Natural killer cell treated with Interleukin-12 subunit alpha and Interleukin-12 subunit beta and Interleukin-15 and Interleukin-18, amount 100 ng/mL, for 72 hours (primary cell): ENCODE measurements at regions not wholly inside any gene's neighbourhood (a gene's known extent, or its start where the extent isn't known, plus 50 kb on each side); places are given as distances from the start of the nearest gene placed in this dataset.
A peak's percentile ranks its signal among the peaks of the same experiment; 100 is the strongest.
"Not testable (repeated sequence)": the region's sequence is repeated elsewhere in the genome, so short reads cannot be mapped to it uniquely, and the experiment has no call there.

ENCODE experiments used
- ATAC-seq, 2 donors: fragments of 150-1000 bp; cut with Tn5 transposase in 1 of 2; sonication (Bioruptor Pico), chemical (Tn5 transposase) in 1 of 2; 2 replicates each; pipeline ENCODE4 v1.10.0; 2021
- DNase-seq: peaks from one replicate; pipeline ENCODE4 v3.0.0; 2022; ENCODE audit warnings: low spot score
- H3K27ac Mint-ChIP-seq, 2 donors: 1 replicate in 1 of 2; 2 replicates in 1 of 2; pipeline ENCODE4 v1.8.0; 2022; ENCODE audit warnings: mixed read lengths in 2 of 2, mild to moderate bottlenecking in 1 of 2, moderate library complexity in 1 of 2
- H3K27me3 Mint-ChIP-seq, 2 donors: 1 replicate in 1 of 2; 2 replicates in 1 of 2; pipeline ENCODE4 v1.8.0; 2022; ENCODE audit warnings: mixed read lengths in 2 of 2
- H3K36me3 Mint-ChIP-seq: one replicate; pipeline ENCODE4 v1.8.0; 2022; ENCODE audit warnings: mixed read lengths
- H3K4me1 Mint-ChIP-seq, 2 donors: 1 replicate in 1 of 2; 2 replicates in 1 of 2; pipeline ENCODE4 v1.8.0; 2022; ENCODE audit warnings: low read depth in 2 of 2, mixed read lengths in 2 of 2, mild to moderate bottlenecking in 1 of 2
- H3K4me3 Mint-ChIP-seq: one replicate; pipeline ENCODE4 v1.8.0; 2022; ENCODE audit warnings: mixed read lengths
- H3K9me3 Mint-ChIP-seq: 2 replicates; pipeline ENCODE4 v1.8.0; 2022; ENCODE audit warnings: mixed read lengths

- Mint-ChIP-seq H3K4me3 (peak overlapping the region; percentile 54), H3K4me1 (peaks cover 21 to 31% of the 10 kb centered on the region in 2 donors), H3K36me3 (no peaks in the 10 kb centered on the region), H3K27ac (peak overlapping the region; percentile 19 to 58), H3K27me3 (no peaks in the 10 kb centered on the region), H3K9me3 (no peaks in the 10 kb centered on the region)
- no peak for ATAC-seq
- no peak for DNase-seq
Observed at GRCh38 chr2:8119782-8120505, 561.9 kb upstream of the ID2 start.

GRCh38 chr2:8120506-8120860 lies 561.4 kb upstream of the ID2 start:
- no peak for DNase-seq
- H3K27ac Mint-ChIP-seq: peak overlapping the region; percentile 19 to 58
- H3K4me3 Mint-ChIP-seq: peak overlapping the region; percentile 54
- H3K9me3 Mint-ChIP-seq: no peaks in the 10 kb centered on the region
- no peak for ATAC-seq
- H3K4me1 Mint-ChIP-seq: peaks cover 21 to 31% of the 10 kb centered on the region in 2 donors
- H3K27me3 Mint-ChIP-seq: no peaks in the 10 kb centered on the region
- H3K36me3 Mint-ChIP-seq: no peaks in the 10 kb centered on the region

- Mint-ChIP-seq H3K27ac (peak overlapping the region in 1 of 2 donors; percentile 58), H3K4me1 (peaks cover 25 to 33% of the 10 kb centered on the region in 2 donors), H3K27me3 (no peaks in the 10 kb centered on the region), H3K4me3 (no peak overlapping the region), H3K36me3 (no peaks in the 10 kb centered on the region), H3K9me3 (no peaks in the 10 kb centered on the region)
- ATAC-seq (no peak), DNase-seq (no peak)
Observed at GRCh38 chr2:8121022-8121825, 560.6 kb upstream of the ID2 start.

- Mint-ChIP-seq H3K36me3 (no peaks in the 10 kb centered on the region), H3K27me3 (no peaks in the 10 kb centered on the region), H3K4me3 (no peak overlapping the region), H3K9me3 (no peaks in the 10 kb centered on the region), H3K4me1 (peaks cover 30 to 32% of the 10 kb centered on the region in 2 donors), H3K27ac (no peak overlapping the region)
- no peak for ATAC-seq
- no peak for DNase-seq
Observed at GRCh38 chr2:8121826-8122513, 559.9 kb upstream of the ID2 start.

GRCh38 chr2:8122520-8122919 lies 559.3 kb upstream of the ID2 start:
- no peaks in the 10 kb centered on the region for H3K9me3 Mint-ChIP-seq
- DNase-seq: no peak
- H3K27me3 Mint-ChIP-seq: no peaks in the 10 kb centered on the region
- H3K36me3 Mint-ChIP-seq: no peaks in the 10 kb centered on the region
- no peak for ATAC-seq
- no peak overlapping the region for H3K27ac Mint-ChIP-seq
- H3K4me3 Mint-ChIP-seq: no peak overlapping the region
- peaks cover 27 to 30% of the 10 kb centered on the region in 2 donors for H3K4me1 Mint-ChIP-seq

GRCh38 chr2:8123464-8123863 lies 558.4 kb upstream of the ID2 start:
- Mint-ChIP-seq H3K4me1 (peaks cover 25 to 29% of the 10 kb centered on the region in 2 donors), H3K36me3 (peaks cover 2% of the 10 kb centered on the region), H3K27ac (no peak overlapping the region), H3K4me3 (no peak overlapping the region), H3K27me3 (no peaks in the 10 kb centered on the region), H3K9me3 (no peaks in the 10 kb centered on the region)
- ATAC-seq (no peak), DNase-seq (no peak)

GRCh38 chr2:8125741-8126711 lies 555.8 kb upstream of the ID2 start:
- H3K27ac Mint-ChIP-seq: peak overlapping the region in 1 of 2 donors; percentile 81

GRCh38 chr2:8126783-8127182 lies 555.1 kb upstream of the ID2 start:
- Mint-ChIP-seq H3K4me1 (peaks cover 8 to 16% of the 10 kb centered on the region in 2 donors), H3K36me3 (peaks cover 5% of the 10 kb centered on the region), H3K9me3 (peaks cover 3% of the 10 kb centered on the region), H3K27me3 (no peaks in the 10 kb centered on the region), H3K4me3 (no peak overlapping the region), H3K27ac (no peak overlapping the region)
- ATAC-seq (no peak), DNase-seq (no peak)

More at GRCh38 chr2:8125741-8126711, 555.8 kb upstream of the ID2 start:
- Mint-ChIP-seq H3K27me3 (no peaks in the 10 kb centered on the region), H3K4me3 (no peak overlapping the region), H3K4me1 (peaks cover 8 to 16% of the 10 kb centered on the region in 2 donors), H3K36me3 (peaks cover 5% of the 10 kb centered on the region), H3K9me3 (peaks cover 3% of the 10 kb centered on the region)
- DNase-seq: no peak
- ATAC-seq: peak in 1 of 2 donors; percentile 49

- DNase-seq, H3K9me3 Mint-ChIP-seq, H3K27ac Mint-ChIP-seq, H3K27me3 Mint-ChIP-seq, ATAC-seq, H3K36me3 Mint-ChIP-seq, H3K4me3 Mint-ChIP-seq: not testable (repeated sequence)
- peaks cover 3 to 11% of the 10 kb centered on the region in 2 donors for H3K4me1 Mint-ChIP-seq
Observed at GRCh38 chr2:8131423-8131822, 550.4 kb upstream of the ID2 start.

GRCh38 chr2:8132351-8132831 lies 549.5 kb upstream of the ID2 start:
- Mint-ChIP-seq H3K9me3 (peaks cover 3% of the 10 kb centered on the region), H3K36me3 (peaks cover 5% of the 10 kb centered on the region), H3K27me3 (no peaks in the 10 kb centered on the region), H3K4me1 (peaks cover 0 to 12% of the 10 kb centered on the region in 2 donors), H3K4me3 (no peak overlapping the region), H3K27ac (no peak overlapping the region)
- ATAC-seq (no peak), DNase-seq (no peak)

GRCh38 chr2:8132879-8133278 lies 549.0 kb upstream of the ID2 start:
- Mint-ChIP-seq H3K4me3 (no peak overlapping the region), H3K36me3 (peaks cover 5% of the 10 kb centered on the region), H3K27me3 (no peaks in the 10 kb centered on the region), H3K9me3 (peaks cover 3% of the 10 kb centered on the region), H3K27ac (no peak overlapping the region), H3K4me1 (peaks cover 0 to 12% of the 10 kb centered on the region in 2 donors)
- no peak for DNase-seq
- ATAC-seq: no peak

GRCh38 chr2:8133363-8133762 lies 548.5 kb upstream of the ID2 start:
- DNase-seq (no peak), ATAC-seq (no peak)
- Mint-ChIP-seq H3K9me3 (peaks cover 3% of the 10 kb centered on the region), H3K27ac (no peak overlapping the region), H3K4me1 (peaks cover 0 to 10% of the 10 kb centered on the region in 2 donors), H3K36me3 (peaks cover 4% of the 10 kb centered on the region), H3K27me3 (no peaks in the 10 kb centered on the region), H3K4me3 (no peak overlapping the region)

GRCh38 chr2:8133913-8134472 lies 547.9 kb upstream of the ID2 start:
- Mint-ChIP-seq H3K4me3 (no peak overlapping the region), H3K27me3 (no peaks in the 10 kb centered on the region), H3K36me3 (peaks cover 5% of the 10 kb centered on the region), H3K4me1 (peaks cover 5 to 10% of the 10 kb centered on the region in 2 donors), H3K9me3 (peaks cover 4% of the 10 kb centered on the region), H3K27ac (no peak overlapping the region)
- no peak for ATAC-seq
- no peak for DNase-seq
